SU-DHL-6 (cell line): ENCODE measurements at regions not wholly inside any gene's neighbourhood (a gene's known extent, or its start where the extent isn't known, plus 50 kb on each side); places are given as distances from the start of the nearest gene placed in this dataset.

Source experiments
- CTCF ChIP-seq: fragments of 200-600 bp; sonication (generic); IDR thresholded peaks from one replicate; pipeline ENCODE4 v1.5.1; 2017; ENCODE audit warnings: antibody characterized with exemption, mild to moderate bottlenecking, low read length, moderate library complexity; ENCODE audit not compliant: insufficient read depth, poor library complexity, severe bottlenecking
- EZH2phosphoT487 ChIP-seq: fragments of 200-600 bp; sonication (generic), shearing (Covaris generic); conservative IDR thresholded peaks from 2 replicates; pipeline ENCODE4 v1.6.1; 2018; ENCODE audit warnings: mild to moderate bottlenecking, antibody characterized with exemption, low read length, moderate library complexity, mixed read lengths

- TF ChIP-seq CTCF (no peak), EZH2phosphoT487 (no peak)
Observed at GRCh38 chr1:105416261-105416660, 1640.2 kb upstream of the PRMT6 start.
